CD1c-positive myeloid dendritic cell (primary cell): ENCODE measurements at regions not wholly inside any gene's neighbourhood (a gene's known extent, or its start where the extent isn't known, plus 50 kb on each side); places are given as distances from the start of the nearest gene placed in this dataset.

Experiments used
- DNase-seq: peaks from one replicate; pipeline ENCODE4 v3.0.0-alpha.2; 2016; ENCODE audit errors: extremely low spot score

GRCh38 chr6:9527679-9528286, 887.1 kb downstream of the TFAP2A start:
- peak; percentile 4 for DNase-seq

- DNase-seq, result no peak
Observed at GRCh38 chr6:9523462-9523861, 891.4 kb downstream of the TFAP2A start.

DNA sequence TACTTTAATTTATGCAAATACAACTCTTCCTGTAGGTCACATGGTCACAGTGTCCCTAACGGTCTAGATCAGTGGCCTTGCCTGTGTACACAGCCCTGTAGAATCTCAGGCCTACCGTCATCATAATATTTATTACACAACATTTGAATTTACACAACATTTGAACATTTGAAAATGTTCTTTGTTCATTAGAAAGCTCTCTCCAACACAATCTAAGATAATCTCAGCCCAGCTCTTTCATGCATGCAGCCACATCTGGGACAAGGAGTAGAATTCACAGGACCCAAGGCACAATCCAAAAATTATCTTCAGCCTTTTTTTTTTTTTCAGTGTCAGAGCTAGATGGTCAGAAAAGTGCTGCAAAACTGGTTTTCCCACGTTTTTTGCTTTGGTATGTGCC, 892.8 kb downstream of the TFAP2A start:
- no peak for DNase-seq

GRCh38 chr6:9521152-9521530, 893.7 kb downstream of the TFAP2A start:
- DNase-seq, result no peak

DNA sequence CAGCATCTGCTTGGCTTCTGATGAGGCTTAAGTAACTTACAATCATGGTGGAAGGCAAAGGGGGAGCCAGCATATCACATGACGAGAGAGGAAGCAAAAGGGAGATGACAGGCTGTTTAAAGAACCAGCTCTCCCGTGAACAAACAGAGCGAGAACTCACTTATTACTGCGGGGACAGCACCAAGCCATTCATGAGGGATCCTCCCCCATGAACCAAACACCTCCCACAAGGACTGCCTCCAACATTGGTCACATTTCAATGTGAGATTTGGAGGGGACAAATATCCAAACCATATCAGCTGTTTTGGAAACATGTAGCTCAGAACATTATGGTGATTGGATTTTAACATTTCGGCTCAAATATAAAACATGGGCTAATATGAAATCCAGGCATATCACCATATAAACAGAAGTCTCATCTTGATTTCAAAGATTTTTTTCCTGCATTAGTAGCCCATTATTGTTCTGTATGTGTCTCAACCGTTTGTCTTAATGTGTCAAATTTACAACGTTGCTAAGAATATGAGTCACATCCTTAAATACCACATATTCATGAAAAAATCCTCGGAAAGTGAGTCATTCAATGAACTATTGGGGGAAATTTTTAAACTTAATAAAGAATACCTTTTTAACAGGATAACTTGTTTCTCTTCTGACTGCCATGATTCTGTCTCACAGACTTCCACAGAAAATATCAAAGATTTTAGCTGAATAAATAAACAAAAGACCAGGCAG, 894.3 kb downstream of the TFAP2A start:
- DNase-seq, result no peak

GRCh38 chr6:9518431-9518830, 896.4 kb downstream of the TFAP2A start:
- DNase-seq, result no peak

GRCh38 chr6:9517806-9518205, 897.1 kb downstream of the TFAP2A start:
- no peak for DNase-seq

DNA sequence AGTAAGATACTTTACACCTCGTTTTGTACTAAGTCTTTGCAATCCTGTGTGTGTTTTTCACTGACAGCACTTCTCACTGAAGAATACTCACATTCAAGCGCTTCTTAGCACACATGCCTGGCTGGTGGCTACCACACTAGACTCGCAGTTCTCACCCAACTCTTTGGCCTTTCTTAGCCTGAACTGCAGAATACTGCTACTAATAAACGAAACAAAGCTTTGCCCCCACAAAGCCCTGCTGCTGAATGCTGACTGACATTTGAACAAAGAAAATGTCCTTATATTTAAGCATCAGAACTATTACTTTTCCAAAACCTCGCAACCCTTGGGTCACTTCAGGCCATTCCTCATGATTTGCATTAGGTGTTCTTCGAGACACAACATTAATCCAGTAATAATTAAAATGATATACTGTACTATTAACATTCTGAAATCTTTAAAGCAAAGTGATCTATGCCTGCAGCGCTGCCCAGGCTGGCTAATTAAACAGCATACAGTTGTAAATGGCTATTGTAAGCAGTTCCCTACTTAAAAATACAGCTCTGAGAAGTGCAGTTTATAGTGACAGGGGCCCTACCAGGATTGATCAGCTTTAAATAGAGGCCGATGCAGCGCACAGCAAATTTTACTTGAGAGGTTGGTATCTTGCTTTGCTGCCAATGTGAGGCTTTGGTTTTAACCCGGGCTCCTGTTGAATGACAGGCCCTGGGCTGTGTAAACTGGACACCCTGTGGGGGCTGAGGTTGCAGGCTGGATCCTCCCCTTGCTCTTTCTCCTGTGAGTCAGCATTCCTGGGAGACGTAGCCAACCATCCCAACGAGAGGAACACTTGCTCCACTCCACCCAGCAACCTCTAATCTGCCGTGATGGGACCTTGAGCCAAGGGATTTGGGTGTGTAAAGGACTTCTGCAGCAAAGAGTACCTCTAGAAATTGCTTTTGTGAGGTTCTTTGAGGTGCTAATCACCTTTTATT, 899.0 kb downstream of the TFAP2A start:
- DNase-seq, result no peak

DNA sequence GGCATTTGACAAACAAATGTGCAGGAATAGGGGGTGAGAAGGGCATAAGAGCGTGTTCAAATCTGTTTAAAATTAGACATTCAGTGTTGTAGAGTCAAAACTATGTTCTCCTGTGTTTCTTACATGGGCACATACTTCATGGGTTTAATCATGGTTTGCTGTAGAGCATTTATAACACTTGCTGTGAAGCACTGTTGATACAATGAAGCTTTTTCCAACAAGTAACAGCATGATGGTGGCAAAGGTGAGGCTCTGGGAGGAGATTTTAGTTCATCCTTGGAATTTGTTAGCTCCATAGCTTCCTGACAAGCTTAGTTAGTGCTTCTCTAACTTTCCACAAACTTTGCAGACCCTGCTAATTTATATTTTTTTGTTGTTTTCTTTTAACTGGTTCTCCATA, 900.7 kb downstream of the TFAP2A start:
- no peak for DNase-seq

DNA sequence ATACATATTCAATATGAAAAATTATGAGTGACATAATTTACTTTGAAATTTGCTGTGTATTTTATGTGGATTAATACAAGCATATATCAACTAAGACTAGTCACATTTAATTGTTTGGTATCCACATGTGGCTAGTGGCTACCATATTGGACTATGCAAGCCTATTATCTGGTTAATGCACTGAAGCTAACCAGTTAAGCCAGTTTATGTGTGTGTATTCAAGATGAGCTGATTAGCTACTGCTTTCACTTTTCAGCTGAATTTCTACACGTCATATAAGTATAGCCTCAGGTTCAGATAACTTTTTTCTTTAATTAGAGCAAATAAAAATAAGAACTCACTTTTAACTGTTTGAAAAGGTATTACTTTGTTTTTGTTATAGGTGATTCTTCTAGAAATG, 903.7 kb downstream of the TFAP2A start:
- DNase-seq, result no peak

GRCh38 chr6:9507136-9507895, 907.6 kb downstream of the TFAP2A start:
- no peak for DNase-seq

- DNase-seq, result no peak
Observed at GRCh38 chr6:9504191-9504590, 910.7 kb downstream of the TFAP2A start.

- DNase-seq, result no peak
Observed at GRCh38 chr6:9503111-9503761, 911.6 kb downstream of the TFAP2A start.

DNA sequence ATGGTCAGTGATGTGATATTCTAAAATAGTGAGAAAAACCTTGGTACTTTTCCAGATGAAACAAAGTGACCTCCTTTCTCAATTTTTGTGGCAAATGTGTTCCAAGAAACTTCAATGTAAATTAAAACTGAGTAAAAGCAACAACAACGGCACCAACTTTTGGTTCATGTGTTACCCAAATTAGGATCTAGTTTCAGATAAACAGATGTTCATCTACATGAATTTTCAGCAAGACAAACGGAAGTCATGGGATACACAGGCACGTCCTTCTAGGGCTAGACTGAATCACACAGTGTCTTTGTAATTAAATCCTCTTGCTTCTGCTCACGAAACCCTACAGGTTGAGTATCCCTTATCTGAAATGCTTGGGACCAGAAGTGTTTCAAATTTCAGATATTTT, 915.2 kb downstream of the TFAP2A start:
- no peak for DNase-seq

DNA sequence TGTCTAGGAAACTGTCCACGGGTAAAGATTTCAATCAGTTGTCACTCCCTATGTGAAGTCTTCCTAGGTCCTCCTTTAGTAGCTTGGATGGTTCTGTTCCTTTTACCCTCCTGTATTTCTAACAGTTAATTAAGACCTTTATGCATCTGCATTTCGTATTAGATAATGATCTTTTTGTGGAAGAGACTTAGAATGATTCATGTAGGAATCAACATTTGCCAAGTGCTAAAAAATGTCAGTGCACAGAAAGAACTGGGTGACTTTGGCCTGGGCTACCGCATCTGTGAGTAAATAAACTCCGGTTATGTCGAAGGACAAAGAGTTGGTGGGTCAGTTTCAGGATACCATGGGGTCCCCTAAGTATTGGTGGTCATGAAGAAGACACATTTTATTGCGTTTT, 918.0 kb downstream of the TFAP2A start:
- DNase-seq, result no peak

GRCh38 chr6:9494864-9495263, 920.0 kb downstream of the TFAP2A start:
- no peak for DNase-seq

DNA sequence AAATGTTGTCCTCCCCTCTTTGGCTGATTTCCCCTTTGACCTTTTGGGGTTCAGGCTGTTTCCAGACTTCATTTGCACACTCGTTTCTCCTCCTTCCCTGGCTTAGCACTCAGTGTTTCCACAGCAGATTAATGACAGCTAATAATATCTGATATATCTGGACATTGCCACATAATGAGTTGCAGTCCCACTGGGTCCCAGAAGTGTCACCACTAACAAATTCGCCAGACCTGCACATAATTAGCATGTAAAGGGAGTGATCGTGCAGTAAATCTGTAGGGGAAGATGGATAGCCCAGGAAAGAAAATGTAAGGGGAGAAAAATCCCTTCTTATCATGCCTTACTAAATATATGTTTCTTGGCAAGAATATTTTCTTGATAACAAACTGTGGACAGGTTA, 922.1 kb downstream of the TFAP2A start:
- no peak for DNase-seq

DNA sequence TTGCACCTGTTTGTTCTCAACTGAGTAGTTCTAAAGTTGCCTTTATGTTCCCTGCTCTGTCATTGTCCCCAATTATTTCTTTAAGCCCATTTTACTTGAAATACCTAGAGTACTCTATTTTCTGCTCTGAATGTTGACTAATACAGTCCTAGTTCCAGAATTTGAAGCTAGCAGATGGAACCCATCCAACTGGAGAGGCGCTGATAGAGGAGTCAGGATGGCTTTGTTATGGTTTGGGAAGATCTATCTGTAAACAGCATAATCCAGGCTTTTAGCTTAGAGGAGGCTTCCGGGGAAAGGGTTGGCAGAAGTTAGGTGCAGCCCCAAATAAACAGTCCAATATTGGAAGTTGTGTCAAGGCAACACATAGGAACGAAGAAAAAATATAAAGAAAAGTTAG, 927.7 kb downstream of the TFAP2A start:
- no peak for DNase-seq

DNA sequence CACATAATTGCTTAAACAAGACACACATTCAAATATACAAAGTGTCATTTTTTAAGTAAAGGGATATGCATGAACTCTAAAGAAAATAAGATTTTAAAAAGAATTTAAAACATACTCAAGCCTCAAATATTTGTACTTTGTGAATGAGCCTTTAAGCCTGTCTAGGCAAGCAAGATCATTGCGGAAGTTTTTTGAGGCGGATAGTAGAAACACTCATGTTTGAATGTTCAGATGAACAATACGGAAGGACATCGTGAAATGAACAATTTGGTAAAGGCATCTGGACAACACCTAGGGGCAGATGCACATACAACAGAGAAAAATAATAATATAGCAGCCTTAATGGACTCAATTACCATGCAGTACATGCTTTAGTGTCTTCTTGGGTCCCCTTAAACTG, 928.9 kb downstream of the TFAP2A start:
- no peak for DNase-seq

DNA sequence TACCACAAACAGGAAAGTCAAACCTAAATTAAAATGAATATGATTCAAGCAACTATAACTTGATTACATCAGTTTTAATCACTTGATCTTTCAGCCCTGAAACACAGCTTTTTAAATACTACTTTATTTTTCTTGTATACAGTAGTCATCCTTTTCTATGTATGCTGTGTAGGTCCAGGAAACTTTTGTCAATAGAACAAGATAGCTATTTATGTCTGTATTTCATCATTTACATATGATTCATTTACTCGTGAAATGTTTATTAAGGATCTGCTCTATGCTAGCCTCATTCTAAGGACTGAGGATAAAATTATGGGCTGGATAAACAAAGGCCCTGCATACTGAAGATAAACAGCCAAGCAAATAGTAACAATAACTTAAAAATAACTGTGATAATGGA, 930.2 kb downstream of the TFAP2A start:
- DNase-seq, result no peak

GRCh38 chr6:9484091-9484490, 930.8 kb downstream of the TFAP2A start:
- no peak for DNase-seq
